GM12878 (cell line): ENCODE measurements at regions not wholly inside any gene's neighbourhood (a gene's known extent, or its start where the extent isn't known, plus 50 kb on each side); places are given as distances from the start of the nearest gene placed in this dataset.

ENCODE experiments used
- ATAC-seq: fragments of 200-7000 bp; cut with Tn5 transposase; 3 replicates; pipeline ENCODE4 v1.9.1; 2020; ENCODE audit warnings: mild to moderate bottlenecking, moderate library complexity
- BruUV-seq: library from RNA; stranded (reverse); fragments of 400-500 nt; replicated peaks from 2 replicates; lab custom pipeline; 2021; lab: Mats Ljungman, UMichigan
- CTCF ChIA-PET: fragments of 300-600 bp; sonication (Branson Sonifier 250); formaldehyde crosslinking; extraction: SDS; loops from one replicate; lab custom pipeline; 2021; ENCODE audit warnings: inconsistent platforms; lab: Yijun Ruan, JAX
- POLR2A ChIA-PET: fragments of 350-600 bp; formaldehyde crosslinking; extraction: SDS; loops from one replicate; lab custom pipeline; 2021; ENCODE audit warnings: inconsistent platforms; lab: Charles Lee
- RAD21 ChIA-PET: fragments of 300-600 bp; sonication (Branson Sonifier 250); formaldehyde crosslinking; loops from one replicate; lab custom pipeline; 2023; ENCODE audit warnings: antibody characterized with exemption; ENCODE audit not compliant: unreplicated experiment; lab: Charles Lee
- SMC1A ChIA-PET: fragments of 300-600 bp; sonication (Branson Sonifier 250); formaldehyde crosslinking; loops from one replicate; lab custom pipeline; 2023; ENCODE audit not compliant: unreplicated experiment, uncharacterized antibody; lab: Charles Lee
- DNase-seq: peaks from one replicate; pipeline ENCODE4 v3.0.0-alpha.2; 2011; ENCODE audit warnings: low read depth, low spot score
- FAIRE-seq: peaks from 3 replicates; lab custom pipeline; 2011; peaks lifted over from hg19 to GRCh38; lab: Jason Lieb, UNC
- H2AFZ ChIP-seq: 2 replicates; pipeline ENCODE4 v1.6.0; 2011; ENCODE audit warnings: low read depth, low read length, control low read depth; ENCODE audit not compliant: control insufficient read depth
- H3K27ac ChIP-seq: 2 replicates; pipeline ENCODE4 v1.5.1; 2011; ENCODE audit warnings: control low read depth; ENCODE audit not compliant: control insufficient read depth, insufficient read depth
- H3K27me3 ChIP-seq, 2 experiments: replicated peaks in 1 of 2; 2 replicates each; pipeline versions ENCODE4 v1.6.0 to v1.6.1; 2011; ENCODE audit warnings: low read length in 1 of 2; ENCODE audit not compliant: control insufficient read depth in 2 of 2, insufficient read depth in 2 of 2
- H3K36me3 ChIP-seq, 2 experiments: 2 replicates each; pipeline ENCODE4 v1.5.1; 2011; ENCODE audit warnings: low read length in 1 of 2; ENCODE audit not compliant: control insufficient read depth in 2 of 2, insufficient read depth in 2 of 2
- H3K4me1 ChIP-seq: 2 replicates; pipeline ENCODE4 v1.6.1; 2011; ENCODE audit warnings: mild to moderate bottlenecking, low read length, moderate library complexity, mixed read lengths; ENCODE audit not compliant: control insufficient read depth, insufficient read depth
- H3K4me2 ChIP-seq: 2 replicates; pipeline ENCODE4 v1.6.0; 2011; ENCODE audit warnings: control low read depth; ENCODE audit not compliant: control insufficient read depth, insufficient read depth
- H3K4me3 ChIP-seq: fragments of 200-600 bp; sonication (generic); 2 replicates; pipeline ENCODE4 v1.5.1; 2016
- H3K79me2 ChIP-seq: 2 replicates; pipeline ENCODE4 v1.6.0; 2011; ENCODE audit warnings: low read length; ENCODE audit not compliant: control insufficient read depth, insufficient read depth
- H3K9ac ChIP-seq: 2 replicates; pipeline ENCODE4 v1.8.0; 2011; ENCODE audit warnings: low read length, control low read depth, mixed read lengths; ENCODE audit not compliant: control insufficient read depth, insufficient read depth
- H3K9me3 ChIP-seq: replicated peaks from 3 replicates; pipeline ENCODE4 v1.5.1; 2011; ENCODE audit warnings: mild to moderate bottlenecking, low read length; ENCODE audit not compliant: control insufficient read depth, insufficient read depth
- H4K20me1 ChIP-seq: 2 replicates; pipeline ENCODE4 v1.6.0; 2011; ENCODE audit not compliant: control insufficient read depth, insufficient read depth
- CTCF ChIP-seq, 3 experiments: IDR thresholded peaks in 2 of 3; conservative IDR thresholded peaks in 1 of 3; 2 replicates each; pipeline ENCODE4 v1.5.1; 2011; ENCODE audit warnings: low read depth in 3 of 3, low read length in 3 of 3, mild to moderate bottlenecking in 3 of 3, control low read depth in 2 of 3, moderate library complexity in 2 of 3, inconsistent platforms in 1 of 3, mixed read lengths in 1 of 3; ENCODE audit not compliant: control insufficient read depth in 2 of 3, insufficient read depth in 1 of 3; ENCODE audit errors: extremely low read depth in 1 of 3
- E4F1 ChIP-seq: fragments of 450-650 bp; IDR thresholded peaks from 2 replicates; pipeline ENCODE4 v1.6.1; 2018; ENCODE audit warnings: borderline replicate concordance, mild to moderate bottlenecking; ENCODE audit not compliant: partially characterized antibody
- EGR1 ChIP-seq, 2 experiments: IDR thresholded peaks; 1 replicate in 1 of 2; 2 replicates in 1 of 2; pipeline ENCODE4 v1.6.1; 2011 to 2012; ENCODE audit warnings: low read depth in 2 of 2, low read length in 2 of 2, borderline replicate concordance in 1 of 2, mild to moderate bottlenecking in 1 of 2, moderate library complexity in 1 of 2
- IRF4 ChIP-seq: IDR thresholded peaks from 2 replicates; pipeline ENCODE4 v1.6.1; 2011; ENCODE audit warnings: low read depth, low read length
- MYB ChIP-seq: fragments of 150-350 bp; IDR thresholded peaks from 2 replicates; pipeline ENCODE4 v1.6.1; 2014; ENCODE audit warnings: mild to moderate bottlenecking, low read depth, low read length, borderline replicate concordance
- NR2C1 ChIP-seq: fragments of 450-650 bp; IDR thresholded peaks from 2 replicates; pipeline ENCODE4 v1.6.1; 2017; ENCODE audit warnings: antibody characterized with exemption, mild to moderate bottlenecking, moderate library complexity
- POLR2A ChIP-seq: IDR thresholded peaks from 2 replicates; pipeline ENCODE4 v1.6.1; 2011; ENCODE audit warnings: low read depth, mild to moderate bottlenecking, low read length
- RAD21 ChIP-seq: IDR thresholded peaks from 2 replicates; pipeline ENCODE4 v1.6.1; 2011; ENCODE audit warnings: mild to moderate bottlenecking, low read depth, low read length, moderate library complexity; ENCODE audit not compliant: insufficient read depth
- RCOR1 ChIP-seq: conservative IDR thresholded peaks from 2 replicates; pipeline ENCODE4 v1.6.1; 2012; ENCODE audit warnings: low read depth, low read length, improper control_type of control experiment
- SIX5 ChIP-seq: IDR thresholded peaks from 2 replicates; pipeline ENCODE4 v1.6.1; 2011; ENCODE audit warnings: mild to moderate bottlenecking, low read depth, low read length, moderate library complexity; ENCODE audit not compliant: severe bottlenecking
- SMC3 ChIP-seq: IDR thresholded peaks from 2 replicates; pipeline ENCODE4 v1.6.1; 2011; ENCODE audit warnings: low read length, improper control_type of control experiment, borderline replicate concordance
- YY1 ChIP-seq: IDR thresholded peaks from 2 replicates; pipeline ENCODE4 v1.6.1; 2011; ENCODE audit warnings: low read depth, mild to moderate bottlenecking, low read length
- ZSCAN29 ChIP-seq: fragments of 450-650 bp; IDR thresholded peaks from 2 replicates; pipeline ENCODE4 v1.6.1; 2017; ENCODE audit warnings: mild to moderate bottlenecking, moderate library complexity
- WGBS: methylation state at CpG from one replicate; pipeline ENCODE4 v1.1.6; 2016; ENCODE audit warnings: low lambda C conversion rate; ENCODE audit not compliant: insufficient replicate concordance, insufficient coverage; ENCODE audit errors: missing lambda C conversion rate; 5-methylcytosine and 5-hydroxymethylcytosine counted together
- in situ Hi-C: fragments of 300-500 bp; cut with MboI; formaldehyde crosslinking; loops from 9 replicates; pipeline ENCODE4 v1.14.3; 2018; ENCODE audit warnings: mixed read lengths
- intact Hi-C: fragments of 100-400 bp; cut with micrococcal nuclease; formaldehyde crosslinking; loops from one replicate; pipeline ENCODE4 v1.14.2; 2022; ENCODE audit not compliant: unreplicated experiment

- ChIA-PET POLR2A (no interaction called here), CTCF (interaction anchor here (0.7 to 1.9 kb wide), 11 partner anchors 9 to 282 kb away, joined by 3 to 32 read pairs (median 4); no protein-coding TSS in a partner anchor), SMC1A (interaction anchor here (0.6 to 1.5 kb wide), 6 partner anchors 20 to 403 kb away, joined by 3 to 17 read pairs (median 3); no protein-coding TSS in a partner anchor), RAD21 (interaction anchor here (0.9 to 1.2 kb wide), 3 partner anchors 96 to 286 kb away, joined by 3 to 4 read pairs (median 4); partner anchors contain the start of gene CACUL1)
- in situ Hi-C loops (no loop called here), intact Hi-C loops (loop anchor here (1.0 kb wide), 1 partner anchor 282 kb away; no protein-coding TSS in a partner anchor)
- 5% methylated on average over 3 of the region's 3 CpGs for WGBS
- BruUV-seq = no TSS peak
- no peak overlapping the region for H3K4me3 ChIP-seq
- no peak for DNase-seq
- no peak overlapping the region for H3K4me2 ChIP-seq
- H4K20me1 ChIP-seq = no peaks in the 10 kb centered on the region
- no peak overlapping the region for H2AFZ ChIP-seq
- no peak for TF ChIP-seq RCOR1
- no peak for TF ChIP-seq ZSCAN29
- peak; percentile 54; the same call in 1 of the 2 replicates for TF ChIP-seq SMC3
- TF ChIP-seq CTCF (IDR thresholded peaks at IDR 0.05 in 2 of 3, conservative IDR thresholded peaks at IDR 0.05 in 1 of 3; ENCODE audit: control insufficient read depth in 2 of 3, extremely low read depth in 1 of 3, insufficient read depth in 1 of 3, low read depth in 3 of 3, low read length in 3 of 3) = peak; percentile 63 to 71 (median 64)
- TF ChIP-seq SIX5 = no peak
- no peak for TF ChIP-seq IRF4
- no peak for TF ChIP-seq NR2C1
- TF ChIP-seq YY1 = peak; percentile 88
- no peak for TF ChIP-seq POLR2A
- TF ChIP-seq E4F1 = no peak
- no peak for TF ChIP-seq MYB
- peak; percentile 61 for TF ChIP-seq RAD21
- TF ChIP-seq EGR1 (IDR thresholded peaks at IDR 0.05; ENCODE audit: borderline replicate concordance in 1 of 2, low read depth in 2 of 2, low read length in 2 of 2) = no peak
- ATAC-seq = peak; percentile 93
- H3K9me3 ChIP-seq = no peaks in the 10 kb centered on the region
- H3K4me1 ChIP-seq = peaks cover 3% of the 10 kb centered on the region; the same call in 1 of the 2 replicates
- no peaks in the 10 kb centered on the region for H3K79me2 ChIP-seq
- FAIRE-seq = peak; percentile 47
- H3K27ac ChIP-seq = no peak overlapping the region
- H3K9ac ChIP-seq = no peak overlapping the region
- no peaks in the 10 kb centered on the region for H3K27me3 ChIP-seq
- H3K36me3 ChIP-seq = no peaks in the 10 kb centered on the region
These were observed 95.8 kb upstream of the CACUL1 start for GRCh38 chr10:118850418-118851061.
